Epithelial cell of prostate (primary cell): ENCODE measurements at regions not wholly inside any gene's neighbourhood (a gene's known extent, or its start where the extent isn't known, plus 50 kb on each side); places are given as distances from the start of the nearest gene placed in this dataset.

ENCODE experiments used
- DNase-seq: peaks from one replicate; pipeline ENCODE4 v3.0.0-alpha.2; 2011; ENCODE audit warnings: low read depth, low spot score
- H3K27ac ChIP-seq: fragments of 450-650 bp; 2 replicates; pipeline ENCODE4 v1.5.1; 2017; ENCODE audit warnings: mild to moderate bottlenecking

- no peak overlapping the region for H3K27ac ChIP-seq
- no peak for DNase-seq
Measured at GRCh38 chrX:23524467-23524866, 142.8 kb upstream of the PRDX4 start.

GRCh38 chrX:23525531-23525930 is 141.8 kb upstream of the PRDX4 start:
- DNase-seq: peak; percentile 31
- H3K27ac ChIP-seq: no peak overlapping the region

- no peak for DNase-seq
- H3K27ac ChIP-seq: no peak overlapping the region
Measured at GRCh38 chrX:23540532-23540931, 126.8 kb upstream of the PRDX4 start.

DNA sequence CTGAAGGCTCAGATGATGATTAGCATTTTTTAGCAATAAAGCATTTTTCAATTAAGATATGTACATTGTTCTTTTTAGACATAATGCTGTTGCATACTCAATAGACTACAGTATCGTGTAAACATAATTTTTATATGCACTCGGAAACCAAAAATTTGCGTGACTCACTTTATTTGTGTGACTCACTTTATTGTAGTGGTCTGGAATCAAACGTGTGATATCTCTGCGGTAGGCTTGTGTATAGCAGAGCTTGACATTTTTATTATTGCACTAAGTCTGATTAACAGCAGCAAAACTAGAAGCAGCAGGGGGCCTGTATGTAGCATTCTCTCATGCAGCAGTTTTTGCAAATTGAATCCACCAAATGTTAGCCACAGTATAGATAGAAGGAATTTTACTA is 119.1 kb upstream of the PRDX4 start:
- no peak for DNase-seq
- H3K27ac ChIP-seq: no peak overlapping the region

DNA sequence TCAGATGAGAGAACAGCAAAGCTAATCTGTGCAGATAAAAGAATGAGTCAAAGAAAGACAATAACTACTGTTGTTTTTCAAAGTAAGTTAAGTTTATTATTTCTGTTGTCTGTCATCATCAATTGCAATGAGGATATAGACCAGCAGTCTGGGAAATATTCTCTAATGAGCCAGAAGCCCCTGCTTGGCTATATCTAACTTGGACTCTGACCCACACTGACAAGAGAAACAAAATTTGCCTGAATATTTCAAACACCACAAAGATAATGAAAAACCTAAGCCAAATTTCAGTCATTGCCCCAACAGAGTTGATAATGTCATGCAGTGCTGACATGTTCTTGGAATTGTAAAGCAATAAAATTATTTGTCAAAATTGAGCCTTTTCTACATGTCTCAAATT is 115.0 kb upstream of the PRDX4 start:
- no peak overlapping the region for H3K27ac ChIP-seq
- no peak for DNase-seq

DNA sequence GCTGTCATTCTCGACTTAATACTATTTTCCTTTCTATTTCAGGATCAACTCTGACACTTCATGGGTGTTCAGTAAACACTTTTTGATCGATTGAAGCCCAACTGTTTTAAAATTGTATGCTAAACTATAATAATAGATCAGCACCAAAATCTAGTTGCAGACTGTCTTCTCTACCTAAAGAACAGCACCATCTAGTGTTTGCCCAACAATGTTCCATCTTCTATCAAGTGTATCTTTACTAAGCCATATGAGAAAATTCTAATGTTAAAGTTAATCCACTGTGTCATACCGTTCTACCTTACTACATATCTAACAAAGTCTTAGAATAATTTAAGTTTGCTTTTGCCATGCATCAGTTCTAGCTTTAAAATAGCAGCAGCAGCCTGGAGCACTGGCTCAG is 113.0 kb upstream of the PRDX4 start:
- DNase-seq: no peak
- H3K27ac ChIP-seq: no peak overlapping the region

DNA sequence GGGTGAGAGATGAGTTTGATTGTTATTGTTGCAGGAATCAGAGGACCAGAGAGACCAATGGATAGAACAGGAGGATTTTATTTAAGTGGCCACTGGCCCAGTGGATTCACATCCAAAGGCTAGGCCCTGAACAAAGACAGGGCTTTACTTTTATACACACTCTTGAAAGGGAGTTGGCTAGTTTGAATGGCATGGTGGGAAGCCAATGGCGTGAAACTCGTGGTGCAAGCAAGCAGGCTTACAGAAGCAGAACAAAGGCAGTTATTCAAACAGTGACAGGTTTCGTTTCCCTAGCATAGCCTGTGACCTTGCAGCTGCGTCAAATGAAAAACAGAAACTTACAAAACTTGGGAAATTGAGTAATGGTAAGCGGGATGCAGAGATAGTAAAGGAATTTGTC is 110.2 kb upstream of the PRDX4 start:
- DNase-seq: no peak
- H3K27ac ChIP-seq: no peak overlapping the region

DNA sequence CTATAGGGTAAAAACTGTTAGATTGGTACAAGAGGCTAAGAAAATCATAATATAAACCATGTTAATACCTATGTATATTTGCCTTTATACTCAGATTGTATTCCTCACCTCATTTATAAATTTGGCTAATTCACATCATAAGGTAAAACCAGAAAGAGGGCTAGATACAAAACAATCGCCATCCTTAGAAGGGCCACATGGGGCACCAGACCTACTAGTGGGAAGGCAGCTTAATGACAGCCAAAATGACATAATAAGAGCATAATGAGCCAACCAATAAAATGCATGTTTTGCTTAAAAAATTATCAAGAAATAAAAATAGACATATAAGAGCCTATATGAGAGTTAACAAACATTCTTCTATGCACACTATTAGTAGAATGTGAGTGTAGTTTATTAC is 107.3 kb upstream of the PRDX4 start:
- H3K27ac ChIP-seq: no peak overlapping the region
- DNase-seq: no peak

DNA sequence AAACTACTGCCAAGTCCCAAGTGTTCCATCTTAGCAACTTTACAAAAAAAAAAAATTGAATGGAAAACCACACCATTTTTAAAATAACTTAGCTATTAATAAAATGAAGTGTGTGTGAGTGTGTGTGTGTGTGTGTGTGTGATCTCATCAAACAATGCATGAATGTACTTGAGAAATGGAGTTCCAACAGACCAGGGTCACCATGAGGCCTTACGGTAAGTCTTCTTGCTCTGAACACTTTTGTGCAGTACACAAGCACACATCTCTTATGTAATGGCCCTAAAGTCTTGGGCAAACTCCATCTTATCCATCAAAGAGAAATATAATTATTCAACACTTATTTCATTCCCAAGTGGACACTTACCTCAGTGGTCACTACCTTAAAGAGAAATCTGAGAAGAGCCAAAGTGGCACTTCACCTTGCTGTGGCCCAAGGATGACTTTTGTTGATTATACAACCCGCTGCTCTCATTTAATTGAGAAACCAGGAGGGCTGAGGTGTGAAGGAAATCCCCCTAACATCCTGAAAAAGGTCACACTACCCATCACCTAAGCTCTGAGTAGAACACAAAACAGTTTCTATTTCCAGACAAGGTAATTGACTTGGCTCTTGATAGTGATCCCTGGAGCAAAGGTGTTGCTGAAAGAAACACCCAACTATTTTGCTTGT is 96.5 kb upstream of the PRDX4 start:
- no peak for DNase-seq
- no peak overlapping the region for H3K27ac ChIP-seq

GRCh38 chrX:23575281-23575680 is 92.0 kb upstream of the PRDX4 start:
- no peak for DNase-seq
- H3K27ac ChIP-seq: peak overlapping the region; percentile 48

- DNase-seq: no peak
- no peak overlapping the region for H3K27ac ChIP-seq
Measured at GRCh38 chrX:23578079-23578478, 89.2 kb upstream of the PRDX4 start.

GRCh38 chrX:23589496-23589895 is 77.8 kb upstream of the PRDX4 start:
- H3K27ac ChIP-seq: no peak overlapping the region
- DNase-seq: no peak

DNA sequence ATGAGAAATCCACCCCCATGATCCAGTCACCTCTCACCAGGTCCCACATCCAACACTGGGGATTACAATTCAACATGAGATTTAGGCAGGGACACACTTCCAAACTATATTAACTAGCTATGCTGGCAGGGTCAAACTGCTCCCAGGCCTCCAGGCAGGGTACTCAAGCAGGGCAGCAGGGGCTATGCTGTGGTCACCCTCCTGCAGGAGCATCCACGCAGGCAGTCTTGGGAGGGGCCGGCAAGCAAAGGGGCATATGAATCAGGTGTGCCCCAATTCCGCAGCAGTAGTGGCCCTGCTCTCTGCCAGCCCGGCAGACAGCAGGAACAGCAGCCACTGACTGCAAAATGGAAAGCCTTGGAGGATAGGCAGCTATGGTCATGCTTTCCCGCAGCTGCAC is 74.6 kb upstream of the PRDX4 start:
- H3K27ac ChIP-seq: no peak overlapping the region
- no peak for DNase-seq

DNA sequence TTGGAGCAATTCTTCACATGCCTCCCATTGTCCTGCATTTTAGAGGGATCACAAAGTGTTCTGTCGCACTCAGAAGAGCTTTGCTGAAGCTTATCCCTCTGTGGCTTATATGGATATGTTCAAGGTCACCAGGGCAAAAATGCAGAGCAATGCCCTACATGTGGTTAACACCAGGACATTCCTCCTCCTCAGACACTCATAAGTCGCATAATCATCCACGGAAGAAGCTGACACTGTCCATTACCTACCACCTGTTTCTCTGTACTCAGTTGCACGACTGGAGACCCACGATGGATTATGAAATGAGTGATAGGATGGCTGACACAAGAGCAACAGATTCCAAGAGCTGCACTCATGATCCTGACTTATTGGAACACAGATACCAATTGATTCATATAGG is 68.7 kb upstream of the PRDX4 start:
- H3K27ac ChIP-seq: no peak overlapping the region
- no peak for DNase-seq

GRCh38 chrX:23603501-23603900 is 63.8 kb upstream of the PRDX4 start:
- DNase-seq: no peak

DNA sequence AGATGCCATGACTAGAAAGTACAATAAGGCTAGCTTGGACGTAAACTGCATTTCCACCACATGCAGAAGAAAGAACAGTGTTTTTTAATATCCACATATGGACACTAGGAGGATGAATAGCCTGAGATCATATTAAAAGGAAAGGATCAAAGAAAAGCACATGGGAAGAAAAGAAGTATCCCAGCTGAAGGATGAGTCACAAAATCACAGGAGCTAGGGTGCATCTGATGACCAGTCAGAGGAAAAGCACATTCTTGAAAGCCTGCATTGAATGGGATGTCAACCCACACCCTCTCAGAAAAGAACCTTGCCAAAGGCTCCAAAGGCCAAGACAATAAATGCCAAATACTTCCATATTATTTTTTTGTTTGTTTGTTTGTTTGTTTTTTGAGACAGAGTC is 56.8 kb upstream of the PRDX4 start:
- no peak for DNase-seq
- H3K27ac ChIP-seq: no peak overlapping the region

More at GRCh38 chrX:23603501-23603900, 63.8 kb upstream of the PRDX4 start:
- no peak overlapping the region for H3K27ac ChIP-seq

GRCh38 chrX:23612846-23613245 is 54.4 kb upstream of the PRDX4 start:
- no peak for DNase-seq
- no peak overlapping the region for H3K27ac ChIP-seq

DNA sequence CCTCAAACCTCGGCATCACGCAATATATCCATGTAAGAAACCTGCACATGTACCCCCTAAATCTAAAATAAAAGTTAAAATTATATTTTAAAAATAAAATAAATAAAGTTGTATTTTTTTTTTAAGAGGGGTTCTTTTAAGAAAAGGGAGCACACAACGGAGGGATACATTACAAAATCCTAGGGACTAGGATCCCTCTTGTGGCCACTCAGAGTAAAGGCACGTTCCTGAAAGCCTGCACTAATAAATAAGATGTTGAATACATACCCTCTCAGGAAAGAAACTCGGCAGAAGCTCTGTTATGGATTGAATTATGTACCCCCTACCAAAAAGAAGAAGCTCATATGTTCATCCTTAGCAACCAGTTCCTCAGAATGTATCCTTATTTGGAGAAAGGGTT is 50.9 kb upstream of the PRDX4 start:
- DNase-seq: no peak

More for the DNA sequence above, 50.9 kb upstream of the PRDX4 start:
- no peak overlapping the region for H3K27ac ChIP-seq
